Mesodermal cell (in vitro differentiated cells): ENCODE measurements at regions not wholly inside any gene's neighbourhood (a gene's known extent, or its start where the extent isn't known, plus 50 kb on each side); places are given as distances from the start of the nearest gene placed in this dataset.
"Not testable (repeated sequence)": the region's sequence is repeated elsewhere in the genome, so short reads cannot be mapped to it uniquely, and the experiment has no call there.

ENCODE experiments used
- H3K27ac ChIP-seq: 2 replicates; pipeline ENCODE4 v1.7.0; 2013; ENCODE audit warnings: mild to moderate bottlenecking, low read depth, low read length, moderate library complexity; ENCODE audit not compliant: severe bottlenecking
- H3K36me3 ChIP-seq: 2 replicates; pipeline ENCODE4 v1.7.1; 2013; ENCODE audit warnings: mild to moderate bottlenecking, low read length, moderate library complexity; ENCODE audit not compliant: control insufficient read depth, insufficient read depth
- H3K4me1 ChIP-seq: one replicate; pipeline ENCODE4 v1.7.1; 2013; ENCODE audit warnings: mild to moderate bottlenecking, low read length; ENCODE audit not compliant: insufficient read depth, control insufficient read depth, poor library complexity, severe bottlenecking
- H3K4me3 ChIP-seq: 2 replicates; pipeline ENCODE4 v1.7.0; 2013; ENCODE audit warnings: low read length, control low read depth, mild to moderate bottlenecking; ENCODE audit not compliant: insufficient read depth, poor library complexity, severe bottlenecking; ENCODE audit errors: extremely low read depth
- H3K9me3 ChIP-seq: 2 replicates; pipeline ENCODE4 v1.7.1; 2013; ENCODE audit warnings: mild to moderate bottlenecking, low read length, moderate library complexity; ENCODE audit not compliant: control insufficient read depth
- WGBS, 2 experiments: methylation state at CpG; one replicate each; pipeline ENCODE4 v1.1.5; 2013; ENCODE audit warnings: missing lambda C conversion rate in 2 of 2; ENCODE audit not compliant: insufficient coverage in 2 of 2; 5-methylcytosine and 5-hydroxymethylcytosine counted together

DNA sequence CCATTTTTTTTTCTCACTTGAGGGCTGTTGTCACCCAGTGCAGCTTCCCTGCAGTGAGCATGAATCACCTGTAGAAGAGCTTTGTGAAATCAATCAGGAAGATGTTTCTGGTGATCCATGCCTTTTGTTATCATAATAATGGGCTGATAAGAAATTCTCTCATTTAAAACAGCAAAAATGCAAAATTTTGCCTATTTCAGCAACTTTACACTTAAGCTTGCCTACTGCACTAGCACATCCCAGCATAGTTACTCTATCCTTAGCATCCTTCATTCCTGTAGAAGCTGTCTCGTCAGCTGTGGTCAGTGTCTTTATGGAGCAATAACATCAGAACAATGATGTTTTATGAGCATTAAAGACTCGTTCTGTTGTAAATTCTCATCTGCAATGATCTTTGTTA, 178.6 kb upstream of the ZNF804A start:
- Histone ChIP-seq H3K4me3 (no peak overlapping the region), H3K4me1 (no peaks in the 10 kb centered on the region), H3K27ac (no peak overlapping the region), H3K9me3 (no peaks in the 10 kb centered on the region), H3K36me3 (no peaks in the 10 kb centered on the region)
- 60 to 100% methylated on average over 1 of the region's 2 CpGs for WGBS, 2 experiments

DNA sequence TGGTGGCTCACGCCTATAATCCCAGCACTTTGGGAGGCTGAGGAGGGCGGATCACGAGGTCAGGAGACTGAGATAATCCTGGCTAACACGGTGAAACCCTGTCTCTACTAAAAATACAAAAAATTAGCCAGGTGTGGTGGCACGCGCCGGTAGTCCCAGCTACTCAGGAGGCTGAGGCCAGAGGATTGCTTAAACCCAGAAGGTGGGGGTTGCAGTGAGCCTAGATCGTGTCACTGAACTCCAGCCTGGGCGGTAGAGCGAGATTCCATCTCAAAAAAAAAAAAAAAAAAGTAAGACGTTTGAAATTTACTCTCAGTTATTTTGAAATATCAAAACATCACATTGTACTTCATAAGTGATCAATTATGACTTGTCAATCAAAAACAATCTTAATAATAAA, 176.9 kb upstream of the ZNF804A start:
- not testable (repeated sequence) for H3K9me3 ChIP-seq, H3K36me3 ChIP-seq, H3K4me3 ChIP-seq, H3K27ac ChIP-seq, H3K4me1 ChIP-seq
- WGBS, 2 experiments = 93 to 98% methylated on average over 4 to 6 of the region's 11 CpGs

DNA sequence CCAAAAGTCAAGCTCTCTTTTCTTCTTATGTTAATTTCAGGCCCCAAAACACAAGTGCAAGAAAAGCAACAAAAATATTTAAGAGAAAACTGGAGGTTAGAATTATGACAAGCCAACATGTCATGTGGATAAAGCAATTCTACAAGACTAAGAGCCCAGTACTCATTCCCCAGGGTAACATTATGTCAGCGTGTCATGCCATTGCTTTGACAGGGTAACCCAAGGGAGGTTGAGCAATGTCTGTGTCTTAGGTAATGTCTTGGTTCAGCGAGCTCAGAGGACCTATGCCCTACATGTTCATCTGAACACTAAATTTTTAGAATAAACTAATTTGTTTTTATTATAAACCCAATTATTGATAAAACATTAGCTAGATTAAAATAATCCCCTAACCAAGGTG, 173.2 kb upstream of the ZNF804A start:
- Histone ChIP-seq H3K4me3 (no peak overlapping the region), H3K36me3 (no peaks in the 10 kb centered on the region), H3K27ac (no peak overlapping the region), H3K4me1 (no peaks in the 10 kb centered on the region), H3K9me3 (no peaks in the 10 kb centered on the region)
- WGBS, 2 experiments = no CpG with 5 or more reads among the region's 2 CpGs

DNA sequence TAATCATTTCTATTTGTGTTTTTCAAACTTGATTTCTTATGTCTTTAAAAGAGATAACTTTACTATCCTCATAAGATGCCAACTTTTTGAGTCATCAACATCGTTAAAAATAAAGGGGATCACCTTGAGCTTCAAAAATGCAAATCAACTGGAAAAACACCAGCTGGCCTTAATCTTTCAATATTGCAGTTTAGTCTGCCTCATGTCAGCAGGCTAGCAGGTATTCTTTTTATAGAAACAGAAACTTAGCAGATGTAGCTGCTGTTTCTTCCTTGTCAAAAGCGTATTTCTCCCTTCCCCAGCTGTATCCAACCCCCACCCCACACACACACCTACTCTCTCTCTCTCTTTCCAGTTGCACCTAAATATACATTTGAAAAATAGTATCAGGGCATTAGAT, 154.1 kb upstream of the ZNF804A start:
- Histone ChIP-seq H3K9me3 (no peaks in the 10 kb centered on the region), H3K4me3 (no peak overlapping the region), H3K27ac (no peak overlapping the region), H3K36me3 (no peaks in the 10 kb centered on the region), H3K4me1 (no peaks in the 10 kb centered on the region)
- 67 to 71% methylated on average over 1 to 2 of the region's 2 CpGs for WGBS, 2 experiments

DNA sequence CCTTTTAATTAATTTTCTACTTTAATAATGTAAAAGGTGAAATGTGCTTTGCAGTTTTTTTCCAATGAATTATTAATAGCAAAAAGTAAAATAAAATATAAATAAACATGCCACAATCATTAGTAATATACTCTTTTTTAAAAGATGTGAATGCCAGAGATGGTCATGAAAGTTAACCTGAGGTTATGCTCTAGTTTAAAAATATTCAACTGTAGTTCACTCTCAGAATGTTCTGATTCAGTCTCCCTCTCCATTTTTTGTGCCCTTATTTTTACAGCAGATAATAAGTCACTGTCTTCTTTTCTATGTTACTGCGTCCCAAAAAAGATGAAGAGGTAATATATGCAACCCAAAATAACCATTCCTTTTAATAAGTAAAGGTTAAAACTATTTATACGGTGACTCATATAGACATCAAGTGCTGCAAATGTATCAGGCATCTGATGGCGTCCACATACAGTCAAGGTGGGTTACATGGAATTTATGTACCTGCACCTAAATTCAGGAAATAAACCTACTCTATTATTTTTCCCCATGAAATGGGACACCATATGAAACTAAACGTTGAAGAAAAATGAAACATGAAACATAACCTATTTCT, 153.6 kb upstream of the ZNF804A start:
- Histone ChIP-seq H3K9me3 (no peaks in the 10 kb centered on the region), H3K4me3 (no peak overlapping the region), H3K4me1 (no peaks in the 10 kb centered on the region), H3K27ac (no peak overlapping the region), H3K36me3 (no peaks in the 10 kb centered on the region)
- 67% methylated on average over 1 of the region's 4 CpGs; no CpG with 5 or more reads in 1 of the 2 experiments for WGBS, 2 experiments

DNA sequence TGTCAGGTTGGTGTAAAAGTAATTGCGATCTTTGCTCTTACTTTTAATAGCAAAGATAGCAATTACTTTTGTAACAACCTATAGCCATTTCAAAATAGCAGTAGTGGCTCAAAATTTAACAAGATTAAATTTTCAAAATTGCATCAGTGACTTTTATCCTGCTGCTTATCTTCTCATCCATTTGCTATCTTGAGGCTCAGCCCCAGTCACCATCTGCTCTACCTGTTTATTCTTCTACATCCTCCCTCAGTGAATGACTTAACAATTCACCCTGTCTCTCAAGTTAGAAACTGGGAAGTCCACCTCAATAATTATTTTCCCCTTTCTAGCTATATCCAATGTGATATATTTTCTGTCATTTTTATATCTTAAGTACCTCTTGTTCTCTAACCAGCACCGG, 148.6 kb upstream of the ZNF804A start:
- 100% methylated on average over 1 of the region's 2 CpGs; no CpG with 5 or more reads in 1 of the 2 experiments for WGBS, 2 experiments
- no peaks in the 10 kb centered on the region for H3K36me3 ChIP-seq
- no peaks in the 10 kb centered on the region for H3K9me3 ChIP-seq
- no peaks in the 10 kb centered on the region for H3K4me1 ChIP-seq
- H3K4me3 ChIP-seq = no peak overlapping the region
- H3K27ac ChIP-seq = no peak overlapping the region

DNA sequence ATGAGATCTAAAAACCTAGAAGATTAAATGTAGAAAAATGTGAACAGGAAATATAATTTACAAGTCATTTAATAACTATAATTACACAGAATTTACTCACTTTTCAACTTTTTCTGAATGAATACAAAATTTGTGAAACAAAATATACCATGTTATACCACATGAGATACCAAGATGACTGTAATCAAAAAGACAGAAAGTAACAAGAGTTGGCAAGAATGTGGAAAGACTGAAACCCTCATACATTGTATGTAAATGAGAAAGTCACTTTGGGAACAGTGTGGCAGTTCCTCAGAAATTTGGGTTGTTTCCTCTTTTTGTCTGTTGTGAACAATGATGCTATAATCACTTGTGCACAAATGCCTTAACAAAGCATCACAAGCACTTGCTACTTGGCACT, 145.4 kb upstream of the ZNF804A start:
- Histone ChIP-seq H3K4me1 (no peaks in the 10 kb centered on the region), H3K9me3 (no peaks in the 10 kb centered on the region), H3K36me3 (no peaks in the 10 kb centered on the region), H3K4me3 (no peak overlapping the region), H3K27ac (no peak overlapping the region)

DNA sequence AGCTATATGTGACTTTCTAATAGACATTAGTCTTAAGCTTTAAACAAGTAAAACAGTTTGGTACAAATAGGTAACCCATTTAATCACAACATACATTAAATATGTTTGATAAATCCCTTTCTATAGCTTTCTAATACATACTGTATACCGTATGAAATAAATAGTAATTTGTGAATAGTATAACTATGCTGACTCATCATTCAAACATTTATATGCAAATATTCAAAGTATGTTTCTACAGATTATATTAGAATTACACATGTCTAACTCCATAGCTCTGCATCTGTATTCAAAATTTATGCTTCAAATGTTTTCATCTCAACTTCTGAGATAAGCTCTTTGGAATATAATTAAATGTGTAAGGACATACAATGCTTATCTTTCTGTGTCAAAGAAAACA, 142.7 kb upstream of the ZNF804A start:
- no peaks in the 10 kb centered on the region for H3K36me3 ChIP-seq
- WGBS, 2 experiments = no CpG with 5 or more reads among the region's 1 CpG
- no peaks in the 10 kb centered on the region for H3K4me1 ChIP-seq
- H3K9me3 ChIP-seq = no peaks in the 10 kb centered on the region
- H3K27ac ChIP-seq = no peak overlapping the region
- H3K4me3 ChIP-seq = no peak overlapping the region

DNA sequence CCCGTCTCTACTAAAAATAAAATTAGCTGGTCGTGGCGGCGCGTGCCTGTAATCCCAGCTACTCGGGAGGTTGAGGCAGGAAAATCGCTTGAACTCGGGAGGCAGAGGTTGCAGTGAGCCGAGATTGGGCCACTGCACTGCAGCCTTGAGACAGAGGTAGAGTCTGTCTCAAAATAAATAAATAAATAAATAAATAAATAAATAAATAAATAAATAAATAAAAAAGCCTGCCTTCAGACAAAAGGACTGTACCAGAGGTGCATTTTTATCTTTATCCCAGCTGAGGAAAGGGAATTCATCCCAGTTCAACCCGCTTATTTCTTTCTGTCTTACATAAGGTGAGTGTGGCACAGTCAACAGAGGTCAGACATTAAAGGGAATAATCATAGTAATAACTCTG, 141.6 kb upstream of the ZNF804A start:
- not testable (repeated sequence) for H3K4me1 ChIP-seq, H3K27ac ChIP-seq, H3K36me3 ChIP-seq, H3K9me3 ChIP-seq, H3K4me3 ChIP-seq
- WGBS, 2 experiments = 96% methylated on average over 5 to 7 of the region's 10 CpGs

DNA sequence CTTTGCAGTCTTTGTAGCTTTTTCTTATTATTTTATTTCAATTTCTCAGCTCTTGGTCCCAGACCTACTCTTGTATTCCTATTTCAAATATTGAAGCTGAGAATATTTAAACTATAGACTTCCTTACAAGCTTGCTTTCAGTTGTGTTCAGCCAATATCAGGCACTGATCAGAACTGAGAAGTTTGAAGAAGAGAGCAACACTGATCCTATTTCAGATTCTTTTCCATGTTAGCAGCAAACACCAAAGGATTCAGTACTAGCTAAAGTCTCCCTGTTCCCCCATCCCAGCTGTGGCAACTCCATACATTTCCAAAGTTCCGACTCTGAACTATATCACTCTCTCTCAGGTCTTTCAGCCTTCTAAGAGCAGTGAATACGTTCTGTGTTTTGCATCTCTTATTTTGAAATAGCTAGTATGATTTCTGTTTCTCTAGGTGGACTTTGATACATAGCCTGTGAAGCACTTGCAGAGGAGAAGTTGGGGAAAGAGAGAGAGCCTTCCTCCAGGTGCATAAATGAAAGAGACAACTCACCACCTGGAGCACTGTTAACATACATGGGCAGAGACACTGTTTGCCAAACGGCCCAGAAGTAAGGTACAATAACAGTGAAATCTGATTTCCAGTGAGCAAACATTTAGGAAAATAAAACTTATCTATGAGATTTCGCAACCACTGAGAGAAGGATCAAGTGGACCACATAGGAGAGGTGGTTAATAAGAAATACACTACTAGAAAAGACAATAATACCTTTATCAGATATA, 135.0 kb upstream of the ZNF804A start:
- Histone ChIP-seq H3K4me1 (no peaks in the 10 kb centered on the region), H3K4me3 (no peak overlapping the region), H3K9me3 (no peaks in the 10 kb centered on the region), H3K36me3 (no peaks in the 10 kb centered on the region), H3K27ac (no peak overlapping the region)
- WGBS, 2 experiments = 50% methylated on average over 1 of the region's 4 CpGs; no CpG with 5 or more reads in 1 of the 2 experiments

DNA sequence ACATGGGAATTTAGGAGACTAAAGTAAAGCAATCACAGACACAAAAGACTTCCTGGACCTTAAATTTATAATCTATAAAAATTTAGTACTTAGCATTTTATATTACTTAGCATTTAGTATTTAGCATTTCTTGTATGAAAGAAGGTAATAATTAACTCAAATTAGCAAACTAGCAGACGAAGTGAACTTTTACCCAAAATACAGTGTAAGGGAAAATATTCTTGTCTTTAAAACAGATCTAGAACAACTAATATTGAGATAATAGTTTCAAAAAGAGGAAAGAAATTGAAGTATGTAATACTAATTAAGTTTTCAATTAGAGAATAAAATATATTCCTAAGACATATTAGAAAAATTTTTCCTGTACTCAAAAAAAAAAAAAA, 134.5 kb upstream of the ZNF804A start:
- H3K4me3 ChIP-seq = no peak overlapping the region
- no peaks in the 10 kb centered on the region for H3K4me1 ChIP-seq
- WGBS, 2 experiments = no CpG with 5 or more reads among the region's 1 CpG
- H3K36me3 ChIP-seq = no peaks in the 10 kb centered on the region
- no peak overlapping the region for H3K27ac ChIP-seq
- no peaks in the 10 kb centered on the region for H3K9me3 ChIP-seq
